Body of pancreas (tissue), 4 donors: ENCODE measurements at regions not wholly inside any gene's neighbourhood (a gene's known extent, or its start where the extent isn't known, plus 50 kb on each side); places are given as distances from the start of the nearest gene placed in this dataset.

Experiments
- ATAC-seq: fragments of 150-250 bp; one replicate; pipeline ENCODE4 v1.9.1; 2016
- DNase-seq, 4 donors: peaks; one replicate each; pipeline ENCODE4 v3.0.0-alpha.2; 2019
- H3K27ac ChIP-seq, 4 donors: fragments of 200-600 bp; sonication (generic); 1 replicate in 3 of 4; 2 replicates in 1 of 4; pipeline versions ENCODE4 v1.5.1 to v1.6.1; 2016 to 2019; ENCODE audit warnings: mild to moderate bottlenecking in 1 of 4, mixed read lengths in 1 of 4, moderate library complexity in 1 of 4
- H3K27me3 ChIP-seq, 2 donors: fragments of 200-600 bp; sonication (generic); one replicate each; pipeline ENCODE4 v1.6.0; 2016; ENCODE audit warnings: mild to moderate bottlenecking in 1 of 2
- H3K36me3 ChIP-seq, 2 donors: fragments of 200-600 bp; sonication (generic); replicated peaks in 1 of 2; 2 replicates each; pipeline ENCODE4 v1.5.1; 2016; ENCODE audit warnings: low read depth in 2 of 2; ENCODE audit not compliant: insufficient read depth in 1 of 2
- H3K4me1 ChIP-seq: fragments of 200-600 bp; sonication (generic); one replicate; pipeline ENCODE4 v1.6.0; 2016
- H3K4me3 ChIP-seq, 2 donors: fragments of 200-600 bp; sonication (generic); 1 replicate in 1 of 2; 2 replicates in 1 of 2; pipeline ENCODE4 v1.5.1; 2016 to 2019
- H3K9me3 ChIP-seq, 3 donors: fragments of 200-600 bp; sonication (generic); 1 replicate in 2 of 3; 2 replicates in 1 of 3; pipeline ENCODE4 v1.5.1; 2016
- CTCF ChIP-seq, 7 experiments: fragments of 450-650 bp in 4 of 7; fragments of 200-600 bp in 3 of 7; sonication (generic) in 3 of 7; IDR thresholded peaks; one replicate each; pipeline ENCODE4 v1.5.1; 2016 to 2019; ENCODE audit warnings: antibody characterized with exemption in 7 of 7
- POLR2A ChIP-seq, 3 donors: fragments of 450-650 bp; IDR thresholded peaks; one replicate each; pipeline ENCODE4 v1.6.1; 2016; ENCODE audit warnings: antibody characterized with exemption in 3 of 3, mild to moderate bottlenecking in 2 of 3
- WGBS, 2 donors: methylation state at CpG; one replicate each; pipeline ENCODE4 v1.1.5; 2017; 5-methylcytosine and 5-hydroxymethylcytosine counted together
- intact Hi-C: fragments of 100-400 bp; cut with DNase I; formaldehyde crosslinking; loops from one replicate; pipeline ENCODE4 v1.15.1; 2023

GRCh38 chr6:94133106-94133505 is 713.7 kb upstream of the EPHA7 start:
- Histone ChIP-seq H3K27ac (no peak overlapping the region), H3K4me1 (no peaks in the 10 kb centered on the region), H3K4me3 (no peak overlapping the region), H3K36me3 (no peaks in the 10 kb centered on the region), H3K9me3 (no peaks in the 10 kb centered on the region), H3K27me3 (no peaks in the 10 kb centered on the region)
- ATAC-seq: no peak
- WGBS, 2 donors: 51 to 62% methylated on average over 2 of the region's 2 CpGs
- TF ChIP-seq POLR2A (IDR thresholded peaks at IDR 0.05): no peak
- TF ChIP-seq CTCF (IDR thresholded peaks at IDR 0.05): no peak
- intact Hi-C loops: no loop called here
- no peak for DNase-seq

GRCh38 chr6:94131271-94131670 is 711.9 kb upstream of the EPHA7 start:
- TF ChIP-seq POLR2A (IDR thresholded peaks at IDR 0.05) (no peak), CTCF (IDR thresholded peaks at IDR 0.05) (no peak)
- no peak overlapping the region for H3K27ac ChIP-seq
- DNase-seq (no peak), ATAC-seq (no peak)
- no peaks in the 10 kb centered on the region for H3K36me3 ChIP-seq
- H3K4me3 ChIP-seq: no peak overlapping the region
- intact Hi-C loops: no loop called here
- no peaks in the 10 kb centered on the region for H3K4me1 ChIP-seq
- no peaks in the 10 kb centered on the region for H3K27me3 ChIP-seq
- H3K9me3 ChIP-seq: no peaks in the 10 kb centered on the region
- 73 to 85% methylated on average over 2 of the region's 2 CpGs for WGBS, 2 donors

GRCh38 chr6:94130478-94130877 is 711.1 kb upstream of the EPHA7 start:
- TF ChIP-seq POLR2A (IDR thresholded peaks at IDR 0.05) (no peak), CTCF (IDR thresholded peaks at IDR 0.05) (no peak)
- Histone ChIP-seq H3K27me3 (no peaks in the 10 kb centered on the region), H3K27ac (no peak overlapping the region), H3K4me1 (no peaks in the 10 kb centered on the region), H3K4me3 (no peak overlapping the region), H3K9me3 (no peaks in the 10 kb centered on the region), H3K36me3 (no peaks in the 10 kb centered on the region)
- 11 to 17% methylated on average over 1 of the region's 1 CpG for WGBS, 2 donors
- ATAC-seq: no peak
- intact Hi-C loops: no loop called here
- no peak for DNase-seq

GRCh38 chr6:94129926-94130325 is 710.6 kb upstream of the EPHA7 start:
- H3K4me3 ChIP-seq: no peak overlapping the region
- TF ChIP-seq CTCF (IDR thresholded peaks at IDR 0.05) (no peak), POLR2A (IDR thresholded peaks at IDR 0.05) (no peak)
- no peaks in the 10 kb centered on the region for H3K9me3 ChIP-seq
- H3K4me1 ChIP-seq: no peaks in the 10 kb centered on the region
- H3K27ac ChIP-seq: no peak overlapping the region
- H3K27me3 ChIP-seq: no peaks in the 10 kb centered on the region
- DNase-seq (no peak), ATAC-seq (no peak)
- H3K36me3 ChIP-seq: no peaks in the 10 kb centered on the region
- intact Hi-C loops: no loop called here

GRCh38 chr6:94127716-94128115 is 708.4 kb upstream of the EPHA7 start:
- DNase-seq: no peak
- Histone ChIP-seq H3K4me3 (no peak overlapping the region), H3K27me3 (no peaks in the 10 kb centered on the region), H3K4me1 (no peaks in the 10 kb centered on the region), H3K9me3 (no peaks in the 10 kb centered on the region), H3K27ac (no peak overlapping the region), H3K36me3 (no peaks in the 10 kb centered on the region)
- ATAC-seq: no peak
- TF ChIP-seq POLR2A (IDR thresholded peaks at IDR 0.05): no peak
- no peak for TF ChIP-seq CTCF (IDR thresholded peaks at IDR 0.05)
- WGBS, 2 donors: 52 to 62% methylated on average over 1 of the region's 1 CpG
- intact Hi-C loops: no loop called here
